ENCODE measurements at regions not wholly inside any gene's neighbourhood (a gene's known extent, or its start where the extent isn't known, plus 50 kb on each side); places are given as distances from the start of the nearest gene placed in this dataset.

- TF ChIP-seq CTCF (IDR thresholded peaks at IDR 0.05) (no peak), POLR2A (IDR thresholded peaks at IDR 0.05) (no peak)
Measured at GRCh38 chr15:72911626-72912025, 128.1 kb upstream of the ADPGK start.
